IgD-negative memory B cell (primary cell): ENCODE measurements at regions not wholly inside any gene's neighbourhood (a gene's known extent, or its start where the extent isn't known, plus 50 kb on each side); places are given as distances from the start of the nearest gene placed in this dataset.

Experiments used
- H3K27ac Mint-ChIP-seq, 3 donors: one replicate each; pipeline ENCODE4 v1.8.0; 2020 to 2022; ENCODE audit warnings: mild to moderate bottlenecking in 3 of 3, mixed read lengths in 3 of 3, moderate library complexity in 1 of 3
- H3K27me3 Mint-ChIP-seq: one replicate; pipeline ENCODE4 v1.8.0; 2021; ENCODE audit warnings: mixed read lengths
- H3K36me3 Mint-ChIP-seq: one replicate; pipeline ENCODE4 v1.8.0; 2020; ENCODE audit warnings: mild to moderate bottlenecking, mixed read lengths
- H3K4me1 Mint-ChIP-seq, 3 donors: one replicate each; pipeline ENCODE4 v1.8.0; 2020 to 2022; ENCODE audit warnings: mixed read lengths in 3 of 3, mild to moderate bottlenecking in 1 of 3
- H3K4me3 Mint-ChIP-seq, 4 donors: one replicate each; pipeline ENCODE4 v1.8.0; 2020 to 2022; ENCODE audit warnings: mild to moderate bottlenecking in 4 of 4, mixed read lengths in 4 of 4, moderate library complexity in 3 of 4
- H3K9me3 Mint-ChIP-seq, 3 donors: one replicate each; pipeline ENCODE4 v1.8.0; 2020 to 2021; ENCODE audit warnings: mixed read lengths in 3 of 3, mild to moderate bottlenecking in 1 of 3

DNA sequence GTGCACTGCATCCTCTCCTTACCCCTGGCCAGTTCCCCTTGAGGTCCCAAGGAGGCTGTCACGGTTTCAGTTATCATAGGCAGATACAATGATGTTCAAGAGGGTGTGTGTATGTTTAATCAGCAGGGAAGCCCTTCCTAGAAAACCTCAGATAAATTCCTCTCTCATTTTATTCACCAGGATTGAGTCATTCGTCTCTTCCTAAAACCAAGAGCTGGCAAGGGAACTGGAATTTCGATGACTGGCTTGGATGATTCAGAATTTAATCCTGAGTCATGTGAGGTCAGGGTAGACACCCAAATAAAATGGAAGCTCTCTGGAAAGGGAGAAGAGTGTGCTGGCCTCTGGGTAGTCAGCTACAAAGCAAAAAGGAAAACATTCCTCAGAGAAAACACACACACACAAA lies 106.2 kb upstream of the RAPGEF2 start:
- Mint-ChIP-seq H3K9me3 (peaks cover 0 to 3% (median 0%) of the 10 kb centered on the region in 3 donors), H3K4me1 (peaks cover 0 to 2% (median 1%) of the 10 kb centered on the region in 3 donors), H3K27me3 (peaks cover 9% of the 10 kb centered on the region), H3K4me3 (no peak overlapping the region), H3K36me3 (no peaks in the 10 kb centered on the region), H3K27ac (no peak overlapping the region)

DNA sequence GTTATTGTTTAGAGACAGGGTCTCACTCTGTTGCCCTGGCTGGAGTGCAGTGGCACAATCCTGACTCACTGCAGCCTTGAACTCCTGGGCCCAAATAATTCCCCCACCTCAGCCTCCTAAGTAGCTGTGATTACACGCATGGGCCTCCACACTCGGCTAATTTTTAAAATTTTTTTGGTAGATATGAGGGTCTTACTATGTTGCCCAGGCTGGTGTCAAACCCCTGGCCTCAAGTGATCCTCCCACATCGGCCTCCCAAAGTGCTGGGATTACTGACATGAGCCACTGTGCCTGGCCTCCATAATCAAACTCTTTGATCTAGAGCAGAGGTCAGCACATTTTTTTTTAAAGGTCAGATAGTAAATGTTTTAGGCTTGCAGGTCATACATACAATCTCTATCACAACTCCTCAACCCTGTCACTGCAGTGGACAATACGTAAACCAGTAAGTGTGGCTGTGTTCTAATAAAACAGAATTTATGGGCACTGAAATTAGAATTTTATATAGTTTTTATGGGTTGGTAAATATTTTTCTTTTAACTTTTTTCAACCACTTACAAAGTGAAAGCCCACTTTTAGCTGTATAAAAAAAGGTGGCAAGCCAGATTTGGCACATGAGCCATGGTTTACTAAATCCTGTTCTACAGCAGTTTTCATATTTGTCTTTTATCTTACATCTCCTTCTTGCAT lies 105.1 kb upstream of the RAPGEF2 start:
- peaks cover 0 to 2% (median 1%) of the 10 kb centered on the region in 3 donors for H3K4me1 Mint-ChIP-seq
- no peak overlapping the region for H3K27ac Mint-ChIP-seq
- no peak overlapping the region for H3K4me3 Mint-ChIP-seq
- H3K27me3 Mint-ChIP-seq, result peaks cover 11% of the 10 kb centered on the region
- peaks cover 0 to 7% (median 0%) of the 10 kb centered on the region in 3 donors for H3K9me3 Mint-ChIP-seq
- no peaks in the 10 kb centered on the region for H3K36me3 Mint-ChIP-seq

DNA sequence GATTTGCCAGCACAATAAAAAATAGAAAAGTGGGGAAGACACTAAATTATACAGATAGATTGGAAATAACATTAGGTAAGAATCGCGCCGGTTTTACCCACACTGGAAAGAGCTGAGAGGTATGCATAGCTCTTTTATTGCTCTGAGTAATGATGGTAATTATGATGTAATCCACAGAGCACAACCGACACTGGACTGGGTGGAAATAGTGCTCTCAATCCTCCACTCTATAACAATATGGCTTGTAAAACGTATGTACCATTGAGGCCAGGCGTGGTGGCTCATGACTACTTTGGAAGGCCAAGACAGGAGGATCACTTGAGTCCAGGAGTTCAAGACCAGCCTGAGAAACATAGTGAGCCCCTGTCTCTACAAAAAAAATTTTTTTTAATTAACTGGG lies 104.3 kb upstream of the RAPGEF2 start:
- Mint-ChIP-seq H3K4me1 (peaks cover 0 to 2% (median 1%) of the 10 kb centered on the region in 3 donors), H3K4me3 (no peak overlapping the region), H3K27ac (no peak overlapping the region), H3K27me3 (peaks cover 11% of the 10 kb centered on the region), H3K36me3 (no peaks in the 10 kb centered on the region), H3K9me3 (peaks cover 0 to 7% (median 0%) of the 10 kb centered on the region in 3 donors)

DNA sequence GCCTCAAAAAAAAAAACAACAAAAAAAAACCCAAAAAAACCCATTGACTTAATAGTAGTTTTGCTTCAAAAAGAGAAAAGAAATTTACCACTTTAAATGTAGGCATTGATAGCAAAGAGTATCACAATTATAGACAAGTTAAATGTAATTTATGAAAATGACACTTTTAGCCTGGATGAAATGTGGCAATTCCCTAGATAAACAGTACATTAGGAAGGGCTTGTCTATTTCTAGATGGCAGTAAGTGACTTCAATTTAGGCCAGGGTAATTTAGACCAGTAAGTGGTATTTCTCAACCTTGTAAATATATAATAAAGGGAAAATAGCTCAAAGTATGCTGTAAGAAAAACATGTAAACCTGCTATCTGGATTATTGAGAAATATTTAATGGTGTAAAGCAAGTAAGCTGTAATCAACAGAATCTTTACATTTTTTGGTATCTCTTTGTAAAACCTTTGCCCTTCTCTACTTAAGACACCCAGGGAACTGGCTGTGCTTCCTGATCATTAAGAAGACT lies 103.7 kb upstream of the RAPGEF2 start:
- no peaks in the 10 kb centered on the region for H3K36me3 Mint-ChIP-seq
- peaks cover 0 to 7% (median 0%) of the 10 kb centered on the region in 3 donors for H3K9me3 Mint-ChIP-seq
- H3K27me3 Mint-ChIP-seq, result peaks cover 11% of the 10 kb centered on the region
- H3K4me3 Mint-ChIP-seq, result no peak overlapping the region
- no peak overlapping the region for H3K27ac Mint-ChIP-seq
- peaks cover 0 to 2% (median 0%) of the 10 kb centered on the region in 3 donors for H3K4me1 Mint-ChIP-seq

DNA sequence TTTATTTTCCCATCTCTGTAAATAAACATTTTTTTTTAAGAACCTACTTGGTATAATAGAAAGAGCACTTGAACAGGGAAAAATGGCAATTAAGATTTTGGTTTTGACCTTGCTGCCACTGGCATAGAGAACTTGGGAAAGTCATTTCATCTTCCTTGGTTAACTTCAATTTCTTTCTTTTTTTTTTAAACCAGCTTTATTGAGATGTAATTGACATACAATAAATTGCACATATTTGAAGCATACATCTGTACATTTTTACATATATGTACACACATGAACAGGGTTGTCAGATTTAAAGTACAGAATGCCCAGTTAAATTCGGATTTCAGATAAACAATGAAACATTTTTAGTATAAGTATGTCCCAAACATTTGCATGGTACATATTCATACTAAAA lies 103.0 kb upstream of the RAPGEF2 start:
- H3K4me1 Mint-ChIP-seq, result peaks cover 0 to 2% (median 0%) of the 10 kb centered on the region in 3 donors
- no peak overlapping the region for H3K27ac Mint-ChIP-seq
- no peak overlapping the region for H3K4me3 Mint-ChIP-seq
- peaks cover 12% of the 10 kb centered on the region for H3K27me3 Mint-ChIP-seq
- H3K36me3 Mint-ChIP-seq, result no peaks in the 10 kb centered on the region
- H3K9me3 Mint-ChIP-seq, result peaks cover 0 to 7% (median 0%) of the 10 kb centered on the region in 3 donors

DNA sequence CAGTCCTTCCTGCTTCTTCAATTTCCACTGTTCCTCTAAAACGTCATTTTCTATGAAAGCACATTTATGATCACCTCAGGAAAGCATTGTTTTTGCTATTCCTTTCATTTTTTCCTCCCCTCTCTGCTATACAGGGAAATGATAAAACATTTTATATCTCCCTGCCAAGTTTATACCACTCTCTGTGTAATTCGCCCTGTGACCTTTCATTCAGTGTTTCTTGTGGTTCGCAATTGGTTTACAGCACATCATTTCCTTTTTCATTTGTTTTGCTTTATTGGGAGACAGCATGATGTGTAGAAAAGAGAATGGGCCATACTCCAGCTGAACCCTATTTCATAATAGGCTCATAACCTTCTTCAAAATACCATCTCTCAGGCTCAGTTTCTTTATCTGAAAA lies 99.9 kb upstream of the RAPGEF2 start:
- H3K9me3 Mint-ChIP-seq, result peaks cover 0 to 7% (median 0%) of the 10 kb centered on the region in 3 donors
- H3K27me3 Mint-ChIP-seq, result peaks cover 24% of the 10 kb centered on the region
- H3K4me1 Mint-ChIP-seq, result no peaks in the 10 kb centered on the region
- H3K27ac Mint-ChIP-seq, result peak overlapping the region in 1 of 3 donors; percentile 1
- no peak overlapping the region for H3K4me3 Mint-ChIP-seq
- H3K36me3 Mint-ChIP-seq, result no peaks in the 10 kb centered on the region

DNA sequence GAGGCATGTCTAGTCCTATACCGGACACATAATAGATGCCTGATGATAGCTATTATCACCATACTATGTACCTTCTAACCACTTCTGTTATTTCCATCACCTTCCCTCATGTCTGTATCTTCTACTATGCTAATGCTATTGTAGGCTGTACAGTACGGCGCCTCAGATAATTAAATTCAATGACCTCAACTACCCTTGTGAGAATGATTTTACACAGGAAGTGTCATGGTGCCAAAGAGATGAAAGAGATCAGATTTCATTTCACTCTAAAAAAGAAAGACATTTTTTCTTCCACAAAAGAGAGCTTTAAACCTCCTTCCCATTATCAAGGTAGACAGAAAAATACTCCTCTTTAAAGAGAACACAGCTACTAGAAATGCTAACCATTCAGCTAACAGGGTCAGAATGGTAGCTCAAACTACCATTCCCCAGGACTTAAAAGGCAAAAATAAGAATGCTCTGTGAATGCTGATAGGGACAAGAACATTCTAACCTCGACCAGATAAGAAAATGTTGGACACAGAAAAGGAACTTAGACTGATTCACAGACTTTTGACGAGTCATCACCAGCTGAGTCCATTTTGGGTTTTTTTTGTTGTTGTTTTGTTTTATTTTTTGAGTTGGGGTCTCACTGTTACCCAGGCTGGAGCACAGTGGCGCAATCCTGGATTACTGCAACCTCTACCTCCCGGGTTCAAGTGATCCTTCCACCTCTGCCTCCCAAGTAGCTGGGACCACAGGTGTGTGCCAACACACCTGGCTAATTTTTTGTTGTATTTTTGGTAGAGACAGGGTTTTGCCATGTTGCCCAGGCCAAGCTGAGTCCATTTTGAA lies 99.2 kb upstream of the RAPGEF2 start:
- H3K4me1 Mint-ChIP-seq, result no peaks in the 10 kb centered on the region
- H3K27ac Mint-ChIP-seq, result peak overlapping the region in 1 of 3 donors; percentile 1
- no peak overlapping the region for H3K4me3 Mint-ChIP-seq
- peaks cover 24% of the 10 kb centered on the region for H3K27me3 Mint-ChIP-seq
- H3K9me3 Mint-ChIP-seq, result peaks cover 0 to 7% (median 0%) of the 10 kb centered on the region in 3 donors
- no peaks in the 10 kb centered on the region for H3K36me3 Mint-ChIP-seq

DNA sequence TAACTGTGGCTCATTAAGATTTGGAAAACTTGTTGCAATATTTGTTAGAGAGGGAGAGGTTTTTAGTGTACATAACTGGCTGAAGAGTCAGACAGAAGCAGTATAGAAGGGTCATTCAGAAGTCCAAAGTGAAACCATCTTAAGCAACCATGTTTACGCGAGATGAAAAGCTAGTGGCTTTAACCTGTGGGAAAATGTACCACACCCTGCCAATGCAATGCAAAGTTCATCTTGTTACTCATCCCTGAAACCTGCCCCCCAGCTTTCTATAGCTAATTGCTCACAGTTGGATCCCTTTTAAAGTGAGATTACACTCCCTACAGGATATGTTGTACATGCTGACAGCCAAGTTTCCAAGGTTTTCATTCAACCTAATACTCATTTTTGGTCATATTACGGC lies 96.7 kb upstream of the RAPGEF2 start:
- Mint-ChIP-seq H3K27me3 (peaks cover 24% of the 10 kb centered on the region), H3K4me1 (no peaks in the 10 kb centered on the region), H3K4me3 (no peak overlapping the region), H3K36me3 (no peaks in the 10 kb centered on the region), H3K9me3 (peaks cover 0 to 7% (median 0%) of the 10 kb centered on the region in 3 donors), H3K27ac (no peak overlapping the region)

DNA sequence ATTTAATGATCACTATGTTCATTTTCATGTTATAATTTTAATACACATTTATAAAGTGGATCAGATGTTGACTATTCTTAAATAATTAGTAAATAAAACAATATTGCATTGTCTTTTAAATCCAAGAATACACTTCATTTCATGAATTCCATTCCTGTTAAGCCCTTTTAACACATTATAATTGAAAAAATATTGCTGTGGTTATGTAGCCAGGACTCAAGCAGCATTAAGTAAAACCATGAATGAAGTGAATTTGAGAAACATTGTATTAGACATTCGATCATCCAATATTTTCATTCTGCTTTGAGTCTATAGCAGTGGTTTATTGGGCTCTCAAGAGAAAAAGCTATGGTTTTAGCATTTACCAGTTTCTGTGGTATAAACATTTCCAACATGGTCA lies 94.2 kb upstream of the RAPGEF2 start:
- H3K27ac Mint-ChIP-seq, result no peak overlapping the region
- no peak overlapping the region for H3K4me3 Mint-ChIP-seq
- H3K4me1 Mint-ChIP-seq, result no peaks in the 10 kb centered on the region
- no peaks in the 10 kb centered on the region for H3K36me3 Mint-ChIP-seq
- H3K27me3 Mint-ChIP-seq, result peaks cover 22% of the 10 kb centered on the region
- H3K9me3 Mint-ChIP-seq, result no peaks in the 10 kb centered on the region

DNA sequence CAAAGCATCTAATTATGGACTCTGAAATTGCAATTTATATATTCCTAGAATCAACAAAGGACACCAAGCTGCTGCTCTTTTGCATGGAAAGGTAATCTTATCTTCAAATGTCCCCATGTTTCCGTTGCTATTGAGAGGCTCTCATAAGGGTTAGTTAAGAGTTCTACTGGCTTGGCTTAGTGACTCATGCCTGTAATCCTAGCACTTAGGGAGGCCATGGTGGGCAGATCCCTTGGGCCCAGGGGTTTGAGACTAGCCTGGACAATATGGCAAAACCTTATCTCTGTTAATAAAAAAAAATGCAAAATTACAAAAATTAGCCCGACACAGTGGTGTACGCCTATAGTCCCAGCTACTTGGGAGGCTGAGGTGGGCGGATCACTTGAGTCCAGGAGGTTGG lies 93.4 kb upstream of the RAPGEF2 start:
- Mint-ChIP-seq H3K27ac (no peak overlapping the region), H3K9me3 (no peaks in the 10 kb centered on the region), H3K36me3 (no peaks in the 10 kb centered on the region), H3K4me3 (no peak overlapping the region), H3K4me1 (no peaks in the 10 kb centered on the region), H3K27me3 (peaks cover 24% of the 10 kb centered on the region)

DNA sequence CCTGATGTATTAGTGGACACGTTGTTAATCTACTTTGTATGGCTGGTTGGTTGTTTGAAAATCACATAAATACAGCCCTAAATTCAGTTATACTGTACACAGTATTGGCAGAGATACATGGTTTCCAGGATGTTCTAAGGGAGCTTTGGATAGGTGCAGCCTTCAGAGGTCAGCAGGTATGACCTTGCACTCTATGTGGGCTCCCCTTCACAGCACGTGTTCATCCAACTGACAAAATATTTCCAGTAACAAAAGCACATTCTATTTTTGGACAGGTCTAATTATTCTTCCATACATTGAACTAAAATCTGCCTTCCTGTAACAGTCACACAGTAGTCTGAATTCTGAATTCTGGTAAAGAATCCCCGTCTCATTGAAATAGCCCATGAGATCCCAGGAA lies 92.8 kb upstream of the RAPGEF2 start:
- Mint-ChIP-seq H3K9me3 (no peaks in the 10 kb centered on the region), H3K36me3 (no peaks in the 10 kb centered on the region), H3K4me1 (no peaks in the 10 kb centered on the region), H3K4me3 (no peak overlapping the region), H3K27me3 (peaks cover 20% of the 10 kb centered on the region), H3K27ac (no peak overlapping the region)

DNA sequence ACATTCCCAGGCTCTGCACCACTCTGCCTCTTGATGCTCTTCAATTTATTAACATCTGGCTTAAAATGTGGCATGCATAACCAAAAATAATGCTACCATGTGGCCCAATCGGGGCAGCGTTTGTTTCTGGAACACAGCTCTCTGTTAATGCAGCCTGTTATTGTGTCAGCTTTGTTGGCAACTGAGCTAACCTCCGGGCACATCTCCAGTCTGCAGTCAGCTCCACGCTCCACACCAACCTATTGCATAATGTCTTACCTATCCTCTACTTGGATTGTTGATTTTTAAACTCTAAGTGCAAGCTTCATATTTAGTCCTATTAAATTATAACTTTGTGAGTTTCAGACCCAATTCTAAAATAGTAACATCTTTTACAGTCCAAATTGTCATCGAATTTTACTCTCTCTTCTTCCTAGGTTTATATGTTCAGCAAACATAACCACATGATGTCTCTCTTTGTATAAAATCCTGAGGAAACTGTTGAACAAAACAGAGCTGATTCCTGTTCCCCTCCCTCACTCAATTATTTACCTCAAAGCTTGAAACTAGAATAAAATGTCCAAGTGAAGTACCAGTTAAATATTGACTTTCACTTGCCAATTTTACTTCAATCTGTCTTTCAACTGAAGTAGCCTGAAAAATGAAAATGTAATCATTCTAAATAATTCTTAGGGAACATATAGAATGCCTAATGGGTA lies 92.2 kb upstream of the RAPGEF2 start:
- peaks cover 17% of the 10 kb centered on the region for H3K27me3 Mint-ChIP-seq
- no peaks in the 10 kb centered on the region for H3K36me3 Mint-ChIP-seq
- H3K27ac Mint-ChIP-seq, result no peak overlapping the region
- H3K4me3 Mint-ChIP-seq, result no peak overlapping the region
- no peaks in the 10 kb centered on the region for H3K4me1 Mint-ChIP-seq
- H3K9me3 Mint-ChIP-seq, result no peaks in the 10 kb centered on the region

DNA sequence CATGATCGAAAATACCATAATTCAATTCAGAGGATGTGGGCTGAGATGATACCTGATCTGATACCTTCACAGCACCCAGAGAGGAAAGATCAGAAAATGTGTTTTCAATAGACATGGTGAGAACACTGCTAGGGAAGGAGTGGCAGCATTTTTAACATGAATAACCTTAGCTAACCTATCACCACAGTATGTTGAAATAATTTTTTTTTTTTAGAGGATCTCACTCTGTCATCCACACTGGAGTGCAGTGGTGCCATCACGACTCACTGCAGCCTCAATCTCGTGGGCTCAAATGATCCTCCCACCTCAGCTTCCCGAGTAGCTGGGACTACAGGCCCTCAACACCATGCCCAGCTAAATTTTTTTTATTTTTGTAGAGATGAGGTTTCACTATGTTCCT lies 90.5 kb upstream of the RAPGEF2 start:
- Mint-ChIP-seq H3K4me3 (no peak overlapping the region), H3K9me3 (no peaks in the 10 kb centered on the region), H3K27ac (no peak overlapping the region), H3K36me3 (no peaks in the 10 kb centered on the region), H3K27me3 (peaks cover 22% of the 10 kb centered on the region), H3K4me1 (peaks cover under 1 to 5% (median 3%) of the 10 kb centered on the region in 3 donors)

DNA sequence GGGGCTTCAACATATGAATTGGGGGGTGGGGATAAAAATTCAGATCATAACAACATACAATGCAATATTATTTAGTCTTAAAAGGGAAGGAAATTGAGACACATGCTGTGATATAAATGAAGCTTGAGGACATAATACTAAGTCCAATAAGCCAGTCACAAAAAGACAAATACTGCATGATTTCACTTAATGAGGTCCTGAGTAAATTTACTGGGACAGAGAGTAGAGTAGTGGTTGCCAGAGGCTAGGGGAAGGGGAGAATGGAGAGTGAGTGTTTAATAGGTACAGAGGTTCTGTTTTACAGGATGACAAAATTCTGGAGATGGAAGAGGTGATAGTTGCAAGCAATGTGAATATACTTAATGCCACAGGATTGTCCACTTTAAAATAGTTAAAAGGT lies 89.2 kb upstream of the RAPGEF2 start:
- H3K27me3 Mint-ChIP-seq, result peaks cover 30% of the 10 kb centered on the region
- no peak overlapping the region for H3K4me3 Mint-ChIP-seq
- H3K36me3 Mint-ChIP-seq, result no peaks in the 10 kb centered on the region
- H3K9me3 Mint-ChIP-seq, result no peaks in the 10 kb centered on the region
- no peak overlapping the region for H3K27ac Mint-ChIP-seq
- peaks cover 11 to 17% (median 12%) of the 10 kb centered on the region in 3 donors for H3K4me1 Mint-ChIP-seq

DNA sequence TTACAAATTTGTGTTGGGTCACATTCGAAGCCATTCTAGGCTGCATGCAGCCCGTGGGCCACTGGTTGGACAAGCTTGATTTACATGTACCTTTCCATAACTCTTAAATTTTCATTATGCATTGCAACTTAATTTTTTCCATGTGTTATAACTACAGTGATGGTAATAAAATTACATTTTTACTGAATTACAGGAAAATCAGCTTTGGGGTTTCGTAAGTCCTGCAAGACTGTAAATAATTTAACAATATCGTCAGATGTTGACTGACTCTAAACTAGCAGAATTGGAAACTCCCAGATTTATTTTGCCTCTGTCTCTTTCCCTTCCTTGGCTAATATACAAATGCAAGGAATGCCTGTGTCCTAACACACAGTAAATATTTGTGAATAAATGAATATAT lies 88.0 kb upstream of the RAPGEF2 start:
- Mint-ChIP-seq H3K9me3 (no peaks in the 10 kb centered on the region), H3K4me3 (no peak overlapping the region), H3K36me3 (no peaks in the 10 kb centered on the region), H3K27ac (no peak overlapping the region), H3K27me3 (peaks cover 34% of the 10 kb centered on the region), H3K4me1 (peaks cover 11 to 17% (median 12%) of the 10 kb centered on the region in 3 donors)
